HL-60 (cell line): ENCODE measurements at regions not wholly inside any gene's neighbourhood (a gene's known extent, or its start where the extent isn't known, plus 50 kb on each side); places are given as distances from the start of the nearest gene placed in this dataset.

Source experiments
- DNase-seq, 2 experiments: peaks; one replicate each; pipeline ENCODE4 v3.0.0-alpha.2; 2010 to 2020; ENCODE audit warnings: low read depth in 1 of 2, low spot score in 1 of 2
- H3K27ac ChIP-seq: fragments of 250-450 bp; sonication (Bioruptor Pico); replicated peaks from 2 replicates; pipeline ENCODE4 v1.5.1; 2020; ENCODE audit warnings: mild to moderate bottlenecking, moderate library complexity
- H3K27me3 ChIP-seq: fragments of 250-450 bp; sonication (Bioruptor Pico); 2 replicates; pipeline ENCODE4 v1.5.1; 2021; ENCODE audit warnings: mild to moderate bottlenecking, moderate library complexity; ENCODE audit not compliant: insufficient read depth, poor library complexity, severe bottlenecking
- H3K4me3 ChIP-seq: replicated peaks from 2 replicates; pipeline ENCODE4 v1.5.1; 2011; ENCODE audit warnings: mild to moderate bottlenecking, control low read depth, low read length; ENCODE audit not compliant: insufficient read depth
- CTCF ChIP-seq: IDR thresholded peaks from one replicate; pipeline ENCODE4 v1.5.1; 2011; ENCODE audit warnings: low read length, control low read depth, inconsistent platforms; ENCODE audit not compliant: insufficient read depth
- GABPA ChIP-seq: IDR thresholded peaks from 2 replicates; pipeline ENCODE4 v1.6.1; 2012; ENCODE audit warnings: low read depth
- POLR2AphosphoS5 ChIP-seq: IDR thresholded peaks from 2 replicates; pipeline ENCODE4 v1.6.1; 2012; ENCODE audit warnings: low read depth
- REST ChIP-seq: IDR thresholded peaks from 2 replicates; pipeline ENCODE4 v1.6.1; 2012; ENCODE audit warnings: low read depth; ENCODE audit not compliant: insufficient replicate concordance
- SPI1 ChIP-seq: IDR thresholded peaks from 2 replicates; pipeline ENCODE4 v1.6.1; 2012; ENCODE audit warnings: low read depth, mild to moderate bottlenecking, borderline replicate concordance

GRCh38 chr10:35916791-35917190, 274.7 kb upstream of the FZD8 start:
- Histone ChIP-seq H3K27ac (no peak overlapping the region), H3K4me3 (no peak overlapping the region), H3K27me3 (no peaks in the 10 kb centered on the region)
- TF ChIP-seq SPI1 (no peak), CTCF (no peak), POLR2AphosphoS5 (no peak), REST (no peak), GABPA (no peak)
- no peak for DNase-seq

- no peak for DNase-seq
- H3K27me3 ChIP-seq, result no peaks in the 10 kb centered on the region
- H3K27ac ChIP-seq, result no peak overlapping the region
- TF ChIP-seq SPI1, result no peak
- TF ChIP-seq GABPA, result no peak
- TF ChIP-seq CTCF, result no peak
- TF ChIP-seq POLR2AphosphoS5, result no peak
- TF ChIP-seq REST, result no peak
- no peak overlapping the region for H3K4me3 ChIP-seq
Observed at GRCh38 chr10:35913628-35914027, 271.5 kb upstream of the FZD8 start.

- H3K27me3 ChIP-seq, result no peaks in the 10 kb centered on the region
- no peak overlapping the region for H3K4me3 ChIP-seq
- no peak for DNase-seq
- no peak overlapping the region for H3K27ac ChIP-seq
- TF ChIP-seq GABPA, result no peak
- TF ChIP-seq REST, result no peak
- no peak for TF ChIP-seq CTCF
- no peak for TF ChIP-seq SPI1
- no peak for TF ChIP-seq POLR2AphosphoS5
Observed at GRCh38 chr10:35912615-35913569, 270.8 kb upstream of the FZD8 start.
